OCI-LY3 (cell line): ENCODE measurements at regions not wholly inside any gene's neighbourhood (a gene's known extent, or its start where the extent isn't known, plus 50 kb on each side); places are given as distances from the start of the nearest gene placed in this dataset.

Experiments
- EZH2phosphoT487 ChIP-seq: fragments of 200-600 bp; shearing (Covaris generic); IDR thresholded peaks from 2 replicates; pipeline ENCODE4 v1.6.1; 2018; ENCODE audit warnings: antibody characterized with exemption, mixed run types, low read depth
- TF ChIP-seq, protein P1 (sequence below): fragments of 200-600, 300-600 bp; sonication (generic); IDR thresholded peaks from 2 replicates; pipeline ENCODE4 v1.5.1; 2014; ENCODE audit warnings: antibody characterized with exemption, low read length, low read depth

- TF ChIP-seq, protein P1, sequence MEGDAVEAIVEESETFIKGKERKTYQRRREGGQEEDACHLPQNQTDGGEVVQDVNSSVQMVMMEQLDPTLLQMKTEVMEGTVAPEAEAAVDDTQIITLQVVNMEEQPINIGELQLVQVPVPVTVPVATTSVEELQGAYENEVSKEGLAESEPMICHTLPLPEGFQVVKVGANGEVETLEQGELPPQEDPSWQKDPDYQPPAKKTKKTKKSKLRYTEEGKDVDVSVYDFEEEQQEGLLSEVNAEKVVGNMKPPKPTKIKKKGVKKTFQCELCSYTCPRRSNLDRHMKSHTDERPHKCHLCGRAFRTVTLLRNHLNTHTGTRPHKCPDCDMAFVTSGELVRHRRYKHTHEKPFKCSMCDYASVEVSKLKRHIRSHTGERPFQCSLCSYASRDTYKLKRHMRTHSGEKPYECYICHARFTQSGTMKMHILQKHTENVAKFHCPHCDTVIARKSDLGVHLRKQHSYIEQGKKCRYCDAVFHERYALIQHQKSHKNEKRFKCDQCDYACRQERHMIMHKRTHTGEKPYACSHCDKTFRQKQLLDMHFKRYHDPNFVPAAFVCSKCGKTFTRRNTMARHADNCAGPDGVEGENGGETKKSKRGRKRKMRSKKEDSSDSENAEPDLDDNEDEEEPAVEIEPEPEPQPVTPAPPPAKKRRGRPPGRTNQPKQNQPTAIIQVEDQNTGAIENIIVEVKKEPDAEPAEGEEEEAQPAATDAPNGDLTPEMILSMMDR: no peak
- no peak for TF ChIP-seq EZH2phosphoT487
Measured at GRCh38 chr19:28711411-28711810, 501.5 kb downstream of the UQCRFS1 start.
